NCI-H345 treated with DMSO at 0.1 percent for 48 hours (cell line): ENCODE measurements at regions not wholly inside any gene's neighbourhood (a gene's known extent, or its start where the extent isn't known, plus 50 kb on each side); places are given as distances from the start of the nearest gene placed in this dataset.
"Not testable (repeated sequence)": the region's sequence is repeated elsewhere in the genome, so short reads cannot be mapped to it uniquely, and the experiment has no call there.

Source experiments
- DNase-seq: peaks from one replicate; lab custom pipeline; 2025; ENCODE audit not compliant: unreplicated experiment; lab: John Stamatoyannopoulos, UW

GRCh38 chr5:127213231-127213630, 77.4 kb upstream of the MEGF10 start:
- DNase-seq: no peak

DNA sequence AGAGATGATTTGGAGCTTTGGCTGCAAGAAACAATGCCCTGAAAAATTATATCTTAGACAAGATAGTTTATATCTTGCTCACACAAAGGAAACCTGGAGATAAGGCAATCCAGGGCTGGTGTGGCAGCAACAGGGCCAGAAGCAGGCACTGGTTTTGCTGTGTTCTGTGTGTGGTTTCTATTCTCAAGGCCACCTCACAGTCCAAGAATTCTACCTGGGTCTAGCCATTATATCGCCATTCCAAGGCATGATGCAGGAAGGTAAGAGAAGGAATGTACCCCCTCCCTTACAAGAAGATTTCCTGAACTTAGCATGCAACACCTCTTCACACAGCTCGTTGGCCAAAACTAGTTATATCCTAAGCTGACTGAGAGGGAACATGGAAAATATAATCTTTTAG, 74.5 kb upstream of the MEGF10 start:
- no peak for DNase-seq

DNA sequence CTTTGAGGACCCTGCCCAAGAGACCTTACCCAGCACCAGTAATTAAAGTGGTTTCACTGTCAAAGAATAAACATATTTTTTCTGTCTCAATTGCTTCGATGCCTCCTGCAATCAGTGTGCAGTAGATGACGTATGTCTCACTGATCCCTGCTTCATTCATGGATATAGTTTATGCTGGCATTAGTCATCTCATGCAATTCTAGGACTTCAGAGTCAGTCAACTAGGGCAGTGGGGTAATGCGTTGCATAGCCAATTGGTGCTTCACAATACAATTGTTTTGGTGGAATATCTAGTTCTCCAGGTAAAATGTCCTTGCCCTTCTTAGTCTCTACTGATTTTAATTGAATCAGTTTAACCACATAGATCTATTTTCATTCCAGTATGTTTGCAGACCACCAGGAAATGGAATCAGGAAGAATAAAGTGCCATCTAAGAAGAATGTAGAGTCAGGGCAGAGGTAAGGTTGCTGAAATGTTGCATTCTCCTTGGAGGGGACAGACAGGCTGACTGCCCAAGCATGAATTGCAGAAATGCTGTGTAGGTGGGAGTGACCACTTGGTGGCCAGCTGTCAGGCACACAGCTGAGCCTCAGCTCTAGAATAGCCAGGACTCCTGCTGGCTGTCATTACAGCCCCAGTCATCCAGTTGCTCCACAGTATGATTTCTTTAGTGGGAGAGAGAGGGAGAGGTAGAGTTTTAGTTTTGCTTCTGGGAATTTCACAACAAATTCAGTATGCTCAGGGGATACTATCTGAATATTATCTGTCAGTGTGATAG, 73.5 kb upstream of the MEGF10 start:
- no peak for DNase-seq

DNA sequence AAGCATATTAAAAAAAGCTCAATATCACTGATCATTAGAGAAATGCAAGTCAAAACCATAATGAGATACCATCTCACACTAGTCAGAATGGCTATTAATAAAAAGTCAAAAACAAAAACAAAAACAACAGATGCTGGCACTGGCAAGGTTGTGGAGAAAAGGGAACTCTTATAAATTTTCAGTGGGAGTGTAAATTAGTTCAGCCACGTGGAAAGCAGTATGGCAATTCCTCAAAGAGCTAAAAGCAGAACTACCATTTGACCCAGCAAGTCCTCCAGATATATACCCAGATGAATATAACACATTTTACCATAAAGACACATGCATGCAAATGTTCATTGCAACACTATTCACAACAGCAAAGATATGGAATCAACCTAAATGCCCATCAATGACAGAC, 68.7 kb upstream of the MEGF10 start:
- not testable (repeated sequence) for DNase-seq

DNA sequence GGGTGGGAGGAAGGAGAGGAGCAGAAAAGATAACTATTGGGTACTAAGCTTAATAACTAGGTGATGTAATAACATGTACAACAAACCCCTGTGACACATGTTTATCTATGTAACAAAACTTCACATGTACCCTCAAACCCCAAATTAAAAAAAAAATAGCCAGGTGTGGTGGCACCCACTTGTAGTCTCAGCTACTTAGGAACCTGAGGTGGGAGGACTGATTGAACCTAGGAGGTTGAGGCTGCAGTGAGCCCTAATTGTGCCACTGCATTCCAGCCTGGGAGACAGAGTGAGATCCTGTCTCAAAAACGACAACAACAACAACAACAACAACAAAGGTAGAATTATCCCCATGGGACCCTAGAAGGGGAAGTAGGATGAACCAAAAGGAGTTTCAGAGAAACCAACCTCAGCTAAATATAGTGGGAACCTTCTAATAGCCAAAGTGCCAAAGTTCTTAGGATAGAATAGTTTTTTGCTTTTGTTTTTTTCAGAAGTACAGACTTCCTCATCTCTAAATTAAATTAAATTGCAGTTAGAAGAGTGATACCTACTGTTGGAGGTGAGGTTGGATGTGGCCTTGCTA, 67.9 kb upstream of the MEGF10 start:
- not testable (repeated sequence) for DNase-seq

DNA sequence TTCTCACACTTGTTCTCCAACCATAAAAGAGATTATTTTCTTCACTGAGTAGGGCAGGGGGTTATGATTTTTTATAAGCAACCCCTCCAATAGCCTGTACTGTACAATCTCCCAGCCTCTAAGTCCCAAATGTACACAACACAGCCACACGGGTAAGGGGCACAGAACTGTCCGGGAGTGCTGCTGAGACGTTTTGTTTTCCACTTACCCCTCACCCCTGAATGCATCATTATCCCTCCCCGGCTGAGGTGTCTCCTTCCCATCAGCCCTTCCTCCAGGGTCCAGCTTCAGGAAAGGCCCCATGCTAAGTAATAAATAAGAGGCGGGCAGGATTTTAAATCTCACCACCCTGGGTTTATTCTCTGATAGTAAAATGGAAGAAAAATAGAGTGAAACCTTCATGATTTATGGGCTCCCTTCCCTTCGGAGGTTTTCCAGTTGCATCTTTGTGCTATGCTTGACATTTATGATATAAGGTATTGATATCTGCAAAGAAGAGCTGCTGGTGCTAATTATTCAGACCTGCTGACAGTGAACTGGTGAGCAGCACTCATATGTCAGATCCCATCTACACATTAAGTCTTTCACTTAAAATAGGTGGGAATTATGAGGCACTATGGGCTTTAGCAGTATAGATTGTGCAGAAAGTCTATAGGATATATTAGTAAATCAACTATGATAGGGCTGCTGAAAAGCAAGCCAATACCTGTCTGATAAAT, 67.2 kb upstream of the MEGF10 start:
- no peak for DNase-seq

GRCh38 chr5:127227881-127228280, 62.7 kb upstream of the MEGF10 start:
- no peak for DNase-seq

GRCh38 chr5:127228540-127229184, 61.9 kb upstream of the MEGF10 start:
- DNase-seq: no peak

GRCh38 chr5:127229185-127229889, 61.3 kb upstream of the MEGF10 start:
- no peak for DNase-seq

DNA sequence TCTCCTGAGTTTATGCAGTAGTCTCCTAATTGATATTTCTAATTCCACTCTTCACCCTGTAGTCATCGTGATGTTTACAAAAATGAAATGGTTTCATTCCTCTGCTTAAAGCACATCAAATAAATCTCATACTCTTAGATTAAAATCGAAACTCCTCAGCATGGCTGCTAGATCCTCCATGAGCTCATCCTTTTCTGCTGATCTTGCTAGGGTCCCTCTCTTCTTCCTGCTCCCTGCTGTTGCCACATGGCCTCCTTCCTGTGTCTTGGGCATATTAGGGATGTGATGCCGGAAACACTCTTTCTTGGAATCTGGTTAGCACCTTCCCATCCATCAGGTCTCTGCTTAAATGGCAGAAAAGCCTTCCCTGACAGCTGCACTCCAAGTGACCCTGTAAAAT, 59.5 kb upstream of the MEGF10 start:
- no peak for DNase-seq

- no peak for DNase-seq
Measured at GRCh38 chr5:127233590-127233989, 57.0 kb upstream of the MEGF10 start.

GRCh38 chr5:127235136-127235535, 55.5 kb upstream of the MEGF10 start:
- no peak for DNase-seq

- no peak for DNase-seq
Measured at GRCh38 chr5:127236254-127236653, 54.3 kb upstream of the MEGF10 start.
